Breast epithelium (tissue), 4 donors: ENCODE measurements at regions not wholly inside any gene's neighbourhood (a gene's known extent, or its start where the extent isn't known, plus 50 kb on each side); places are given as distances from the start of the nearest gene placed in this dataset.

ENCODE experiments used
- DNase-seq, 2 donors: peaks; one replicate each; pipeline ENCODE4 v3.0.0-alpha.2; 2019; ENCODE audit warnings: low spot score in 2 of 2
- H3K27ac ChIP-seq, 2 donors: fragments of 200-600 bp; sonication (generic) in 1 of 2; one replicate each; pipeline ENCODE4 v1.5.1; 2016 to 2019; ENCODE audit warnings: mild to moderate bottlenecking in 1 of 2
- H3K27me3 ChIP-seq, 2 donors: fragments of 200-600 bp; sonication (generic) in 1 of 2; one replicate each; pipeline versions ENCODE4 v1.5.1 to v1.6.0; 2017 to 2019; ENCODE audit warnings: control low read depth in 1 of 2, mild to moderate bottlenecking in 1 of 2
- H3K36me3 ChIP-seq: fragments of 200-600 bp; one replicate; pipeline ENCODE4 v1.5.1; 2019
- H3K4me1 ChIP-seq, 2 donors: fragments of 200-600 bp; sonication (generic); one replicate each; pipeline ENCODE4 v1.5.1; 2016 to 2019; ENCODE audit warnings: control low read depth in 1 of 2
- H3K4me3 ChIP-seq, 3 donors: fragments of 200-600 bp; sonication (generic); 1 replicate in 2 of 3; 2 replicates in 1 of 3; pipeline ENCODE4 v1.5.1; 2016 to 2019; ENCODE audit warnings: mild to moderate bottlenecking in 3 of 3, moderate library complexity in 2 of 3
- H3K9me3 ChIP-seq, 2 donors: fragments of 200-600 bp; sonication (generic) in 1 of 2; one replicate each; pipeline ENCODE4 v1.5.1; 2016 to 2019; ENCODE audit warnings: control low read depth in 1 of 2
- POLR2A ChIP-seq: fragments of 450-650 bp; IDR thresholded peaks from one replicate; pipeline ENCODE4 v1.6.1; 2016; ENCODE audit warnings: antibody characterized with exemption, mild to moderate bottlenecking, moderate library complexity
- POLR2AphosphoS5 ChIP-seq, 3 donors: sonication (generic); formaldehyde crosslinking; IDR thresholded peaks; one replicate each; pipeline ENCODE4 v1.6.1; 2017; ENCODE audit warnings: antibody characterized with exemption in 3 of 3
- intact Hi-C: fragments of 100-400 bp; cut with DNase I; formaldehyde crosslinking; loops from one replicate; pipeline ENCODE4 v1.15.1; 2023; ENCODE audit warnings: low total_unique reads
- TF ChIP-seq, protein P1 (sequence below), 3 donors: fragments of 450-650 bp; IDR thresholded peaks; one replicate each; pipeline ENCODE4 v1.5.1; 2016 to 2017; ENCODE audit warnings: antibody characterized with exemption in 3 of 3, mild to moderate bottlenecking in 3 of 3, moderate library complexity in 3 of 3

DNA sequence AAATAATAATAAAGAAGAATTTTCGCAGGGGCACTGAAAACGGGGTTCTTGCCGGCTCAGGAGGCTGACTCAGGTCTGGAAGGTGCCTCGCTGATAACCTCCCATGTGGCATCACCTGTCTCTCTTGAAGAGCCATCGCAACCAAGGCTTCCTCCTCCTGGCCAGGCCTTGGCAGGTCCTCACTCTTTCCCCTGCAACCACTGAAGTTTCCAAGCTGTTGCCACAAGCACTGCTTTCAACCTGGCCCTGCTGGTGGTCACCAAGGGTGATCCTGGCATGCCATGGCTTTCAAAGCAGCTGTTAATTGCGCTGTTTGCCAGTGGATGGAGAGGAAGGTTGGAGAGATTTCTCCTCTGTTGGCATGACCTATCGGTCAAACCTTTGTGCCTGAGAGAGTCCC lies 163.6 kb upstream of the COPS8 start:
- DNase-seq, result no peak
- Histone ChIP-seq H3K4me1 (no peaks in the 10 kb centered on the region), H3K4me3 (no peak overlapping the region), H3K36me3 (no peaks in the 10 kb centered on the region), H3K27me3 (no peaks in the 10 kb centered on the region), H3K27ac (no peak overlapping the region), H3K9me3 (no peaks in the 10 kb centered on the region)
- intact Hi-C loops, result no loop called here
- TF ChIP-seq POLR2AphosphoS5 (IDR thresholded peaks at IDR 0.05) (no peak), POLR2A (no peak)
- TF ChIP-seq, protein P1, sequence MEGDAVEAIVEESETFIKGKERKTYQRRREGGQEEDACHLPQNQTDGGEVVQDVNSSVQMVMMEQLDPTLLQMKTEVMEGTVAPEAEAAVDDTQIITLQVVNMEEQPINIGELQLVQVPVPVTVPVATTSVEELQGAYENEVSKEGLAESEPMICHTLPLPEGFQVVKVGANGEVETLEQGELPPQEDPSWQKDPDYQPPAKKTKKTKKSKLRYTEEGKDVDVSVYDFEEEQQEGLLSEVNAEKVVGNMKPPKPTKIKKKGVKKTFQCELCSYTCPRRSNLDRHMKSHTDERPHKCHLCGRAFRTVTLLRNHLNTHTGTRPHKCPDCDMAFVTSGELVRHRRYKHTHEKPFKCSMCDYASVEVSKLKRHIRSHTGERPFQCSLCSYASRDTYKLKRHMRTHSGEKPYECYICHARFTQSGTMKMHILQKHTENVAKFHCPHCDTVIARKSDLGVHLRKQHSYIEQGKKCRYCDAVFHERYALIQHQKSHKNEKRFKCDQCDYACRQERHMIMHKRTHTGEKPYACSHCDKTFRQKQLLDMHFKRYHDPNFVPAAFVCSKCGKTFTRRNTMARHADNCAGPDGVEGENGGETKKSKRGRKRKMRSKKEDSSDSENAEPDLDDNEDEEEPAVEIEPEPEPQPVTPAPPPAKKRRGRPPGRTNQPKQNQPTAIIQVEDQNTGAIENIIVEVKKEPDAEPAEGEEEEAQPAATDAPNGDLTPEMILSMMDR (IDR thresholded peaks at IDR 0.05), result no peak

DNA sequence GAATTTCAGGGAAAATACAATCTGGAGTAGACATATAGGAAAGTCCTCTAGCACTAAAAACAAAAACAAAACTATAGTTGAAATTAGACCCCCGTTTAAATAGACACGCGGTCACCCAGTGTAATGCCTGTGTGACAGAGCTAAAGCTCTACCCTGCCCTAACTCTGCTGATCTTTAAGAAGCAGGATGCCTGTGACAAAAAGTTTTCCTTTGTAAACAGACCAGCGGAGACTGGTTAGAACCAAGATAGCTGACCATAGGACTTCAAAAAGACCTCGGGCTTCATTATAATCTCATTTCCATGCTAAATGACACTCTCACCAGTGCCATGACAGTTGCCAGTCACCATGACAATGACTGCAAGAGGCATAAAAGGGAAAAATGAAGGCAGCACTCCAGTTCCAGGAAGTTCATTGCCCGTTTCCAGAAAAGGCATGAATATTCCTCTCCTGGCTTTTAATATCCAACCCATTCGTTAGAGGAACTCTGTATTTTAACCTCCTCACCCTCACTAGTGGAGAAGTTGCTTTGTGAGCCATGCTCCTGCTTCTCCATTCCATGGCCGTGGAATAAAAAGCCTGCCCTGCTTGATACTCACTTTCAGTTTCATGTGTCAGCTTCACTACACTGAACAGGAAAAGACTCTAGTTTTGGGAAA lies 157.2 kb upstream of the COPS8 start:
- H3K4me3 ChIP-seq, result peak overlapping the region; percentile 21 to 49 (median 24)
- H3K36me3 ChIP-seq, result no peaks in the 10 kb centered on the region
- TF ChIP-seq POLR2A (no peak), POLR2AphosphoS5 (IDR thresholded peaks at IDR 0.05) (no peak)
- TF ChIP-seq, protein P1 (IDR thresholded peaks at IDR 0.05), result no peak
- intact Hi-C loops, result no loop called here
- H3K4me1 ChIP-seq, result no peaks in the 10 kb centered on the region
- H3K9me3 ChIP-seq, result no peaks in the 10 kb centered on the region
- peak overlapping the region in 1 of 2 donors; percentile 40 for H3K27ac ChIP-seq
- DNase-seq, result no peak
- no peaks in the 10 kb centered on the region for H3K27me3 ChIP-seq

DNA sequence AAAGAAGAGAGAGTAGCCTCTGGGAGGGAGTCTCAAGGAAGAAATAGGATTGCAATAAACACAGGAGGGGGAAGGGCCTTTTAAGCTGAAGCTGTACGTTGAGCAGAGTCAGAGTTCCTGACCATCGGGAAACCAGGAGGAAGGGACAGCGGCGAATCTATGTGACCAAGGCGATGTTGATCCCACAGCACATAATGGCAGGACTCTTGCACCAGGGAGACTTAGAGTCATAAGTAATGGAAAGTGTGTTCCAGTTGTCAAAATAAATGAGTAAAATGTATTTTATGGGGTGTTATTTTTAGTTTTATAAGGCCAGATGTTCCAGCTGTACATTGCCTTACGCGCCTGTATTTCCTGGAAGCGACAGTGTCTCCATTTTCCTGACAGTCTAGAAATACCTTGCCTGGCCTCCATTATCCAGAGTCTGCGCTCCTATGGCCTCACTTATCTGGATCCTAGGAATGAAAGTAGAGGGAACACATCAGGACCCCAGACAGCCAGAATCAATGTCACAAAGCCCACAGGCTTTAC lies 152.8 kb upstream of the COPS8 start:
- no peak for DNase-seq
- Histone ChIP-seq H3K36me3 (no peaks in the 10 kb centered on the region), H3K4me3 (no peak overlapping the region), H3K9me3 (no peaks in the 10 kb centered on the region), H3K27me3 (no peaks in the 10 kb centered on the region), H3K27ac (no peak overlapping the region), H3K4me1 (no peaks in the 10 kb centered on the region)
- TF ChIP-seq POLR2A, result no peak
- intact Hi-C loops, result no loop called here

DNA sequence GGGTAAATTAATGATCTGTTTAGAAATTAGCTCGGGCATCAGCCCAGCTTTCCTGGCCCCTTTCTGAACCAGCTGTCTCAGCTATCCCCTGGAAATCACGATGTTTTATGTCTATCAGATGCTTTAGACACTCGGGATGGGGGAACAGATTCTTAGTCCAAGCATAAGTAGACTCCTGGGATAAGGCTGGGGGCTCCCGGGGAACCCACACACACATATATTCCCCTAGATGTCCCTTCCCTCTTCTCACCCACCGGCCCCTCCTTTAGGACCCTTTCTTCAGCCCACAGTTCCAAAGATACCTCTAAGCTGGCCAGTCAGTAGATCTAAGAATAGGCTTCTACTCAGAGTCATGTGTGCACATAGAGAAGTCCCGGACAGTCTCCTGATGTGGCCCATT lies 151.5 kb upstream of the COPS8 start:
- no peak for DNase-seq
- H3K9me3 ChIP-seq, result no peaks in the 10 kb centered on the region
- no peaks in the 10 kb centered on the region for H3K27me3 ChIP-seq
- TF ChIP-seq POLR2A, result no peak
- TF ChIP-seq, protein P1 (IDR thresholded peaks at IDR 0.05), result no peak
- TF ChIP-seq POLR2AphosphoS5 (IDR thresholded peaks at IDR 0.05), result no peak
- H3K4me1 ChIP-seq, result no peaks in the 10 kb centered on the region
- H3K27ac ChIP-seq, result no peak overlapping the region
- intact Hi-C loops, result no loop called here
- H3K36me3 ChIP-seq, result no peaks in the 10 kb centered on the region
- no peak overlapping the region for H3K4me3 ChIP-seq

DNA sequence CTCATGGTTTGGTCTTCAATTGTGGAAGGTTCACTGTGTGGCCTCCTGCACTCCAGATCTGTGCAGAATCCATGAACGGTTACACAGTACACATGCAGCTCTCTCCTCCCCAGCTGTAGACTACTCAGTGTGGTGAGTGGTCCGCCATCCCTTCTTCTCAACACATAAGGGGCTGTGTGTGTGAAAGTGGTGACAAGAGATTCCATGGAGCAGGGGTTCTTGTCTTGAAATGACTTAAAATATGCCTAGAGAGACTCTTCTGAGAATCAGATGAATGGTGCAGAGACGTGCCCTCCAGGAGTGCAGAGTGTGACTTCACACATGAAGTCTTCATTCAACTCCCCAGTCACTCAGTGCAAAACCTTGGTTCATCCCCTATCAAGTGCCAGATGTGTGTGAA lies 151.0 kb upstream of the COPS8 start:
- TF ChIP-seq, protein P1 (IDR thresholded peaks at IDR 0.05), result no peak
- no peak for TF ChIP-seq POLR2AphosphoS5 (IDR thresholded peaks at IDR 0.05)
- no peak for TF ChIP-seq POLR2A
- no peaks in the 10 kb centered on the region for H3K4me1 ChIP-seq
- H3K27ac ChIP-seq, result no peak overlapping the region
- intact Hi-C loops, result no loop called here
- H3K9me3 ChIP-seq, result no peaks in the 10 kb centered on the region
- H3K4me3 ChIP-seq, result no peak overlapping the region
- H3K27me3 ChIP-seq, result no peaks in the 10 kb centered on the region
- H3K36me3 ChIP-seq, result no peaks in the 10 kb centered on the region
- no peak for DNase-seq
